Limb (tissue), 2 donors: ENCODE measurements at regions not wholly inside any gene's neighbourhood (a gene's known extent, or its start where the extent isn't known, plus 50 kb on each side); places are given as distances from the start of the nearest gene placed in this dataset.

ENCODE experiments used
- DNase-seq, 2 donors: peaks; one replicate each; pipeline ENCODE4 v3.0.0-alpha.2; 2016; ENCODE audit errors: extremely low spot score in 2 of 2

DNA sequence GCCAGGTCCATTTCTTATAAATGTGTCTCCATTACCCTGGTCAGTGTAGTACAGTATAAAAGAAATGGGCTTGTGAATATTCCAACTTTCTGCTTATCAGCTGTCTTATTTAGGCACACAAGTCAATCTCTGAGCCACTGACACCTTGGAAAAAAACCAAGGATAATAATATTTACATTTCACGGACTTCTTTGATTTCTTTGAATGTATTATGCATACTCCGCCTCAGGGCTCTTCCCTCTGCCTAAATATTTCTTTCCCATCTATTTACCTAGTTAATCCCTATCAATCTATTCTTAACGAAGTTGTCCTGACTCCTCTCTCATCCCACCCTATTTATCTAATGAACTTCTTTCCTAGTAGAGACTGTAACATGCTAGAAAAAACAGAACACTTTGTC, 253.8 kb downstream of the CRPPA start:
- no peak for DNase-seq

DNA sequence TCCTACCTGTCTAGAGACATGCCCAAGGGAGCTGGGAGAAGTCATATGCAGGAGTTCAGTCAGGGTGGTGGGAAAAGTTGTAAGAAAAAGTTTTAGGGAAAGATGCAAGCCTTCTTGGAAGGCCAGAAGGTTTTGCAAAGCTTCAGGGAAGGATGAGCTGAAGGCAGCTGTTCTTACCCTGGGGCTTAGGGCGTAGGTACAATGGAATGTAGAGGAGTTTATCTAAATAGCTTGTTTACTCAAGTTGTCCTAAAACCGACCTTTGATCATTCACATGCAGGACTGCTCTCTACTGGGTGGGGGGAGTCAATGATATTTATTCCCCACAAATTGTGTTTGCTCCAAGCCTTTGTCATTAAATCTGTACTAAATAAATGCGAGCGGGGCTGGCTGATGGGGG, 277.0 kb downstream of the CRPPA start:
- DNase-seq: no peak

DNA sequence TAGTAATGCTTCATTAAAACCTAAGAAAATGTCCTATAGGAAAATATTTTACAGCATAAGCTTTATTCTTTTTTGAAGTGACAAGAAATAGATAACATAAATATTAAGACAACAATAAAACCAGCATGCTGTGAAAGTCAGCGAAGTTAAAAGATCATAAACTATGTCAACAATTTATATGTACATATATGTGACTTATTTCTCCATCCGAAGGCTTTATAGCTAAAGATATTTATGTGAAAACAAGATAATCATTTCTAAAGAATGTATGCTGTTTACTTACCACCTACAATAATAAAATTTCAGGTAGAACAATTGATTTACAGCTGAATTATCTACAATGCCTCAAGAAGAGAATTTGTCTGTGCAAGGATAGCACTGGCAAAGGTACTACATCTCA, 283.4 kb downstream of the CRPPA start:
- DNase-seq: no peak

DNA sequence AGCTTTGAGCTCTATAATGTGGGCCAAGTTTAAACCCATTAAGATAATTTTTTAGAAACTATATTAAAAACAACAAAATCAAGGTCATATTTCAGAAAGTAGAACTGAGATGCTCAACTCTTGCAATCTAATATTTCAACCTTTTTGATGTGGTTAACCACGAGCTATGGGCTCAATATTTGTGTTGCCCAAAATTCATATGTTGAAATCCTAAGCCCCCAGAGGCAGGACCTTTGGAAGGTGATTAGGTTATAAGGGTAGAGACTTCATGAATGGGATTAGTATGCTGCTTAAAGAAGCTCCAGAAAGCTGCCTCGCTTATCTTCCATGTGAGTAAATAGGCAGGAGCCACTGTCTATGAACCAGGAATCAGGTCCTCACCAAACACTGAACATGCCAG, 284.4 kb downstream of the CRPPA start:
- no peak for DNase-seq

DNA sequence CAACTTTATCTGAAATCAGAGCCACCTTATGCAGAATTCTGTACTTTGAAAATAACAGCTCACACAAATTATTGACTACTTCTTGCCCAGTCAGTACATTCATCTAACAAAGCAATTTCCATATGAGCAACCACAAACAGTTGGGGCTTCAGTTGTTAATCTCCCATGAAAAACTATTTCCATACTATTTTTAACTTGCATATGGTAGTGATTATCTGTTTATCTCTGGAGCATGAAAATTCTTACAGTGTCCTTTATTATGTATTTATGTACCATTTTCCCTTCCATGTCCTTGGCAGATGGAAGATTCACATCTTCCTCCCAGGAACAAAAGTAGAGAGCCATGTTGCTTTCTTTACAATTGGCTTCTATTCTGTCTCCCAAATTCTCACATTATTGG, 285.7 kb downstream of the CRPPA start:
- peak in 1 of 2 donors; percentile 16 for DNase-seq

DNA sequence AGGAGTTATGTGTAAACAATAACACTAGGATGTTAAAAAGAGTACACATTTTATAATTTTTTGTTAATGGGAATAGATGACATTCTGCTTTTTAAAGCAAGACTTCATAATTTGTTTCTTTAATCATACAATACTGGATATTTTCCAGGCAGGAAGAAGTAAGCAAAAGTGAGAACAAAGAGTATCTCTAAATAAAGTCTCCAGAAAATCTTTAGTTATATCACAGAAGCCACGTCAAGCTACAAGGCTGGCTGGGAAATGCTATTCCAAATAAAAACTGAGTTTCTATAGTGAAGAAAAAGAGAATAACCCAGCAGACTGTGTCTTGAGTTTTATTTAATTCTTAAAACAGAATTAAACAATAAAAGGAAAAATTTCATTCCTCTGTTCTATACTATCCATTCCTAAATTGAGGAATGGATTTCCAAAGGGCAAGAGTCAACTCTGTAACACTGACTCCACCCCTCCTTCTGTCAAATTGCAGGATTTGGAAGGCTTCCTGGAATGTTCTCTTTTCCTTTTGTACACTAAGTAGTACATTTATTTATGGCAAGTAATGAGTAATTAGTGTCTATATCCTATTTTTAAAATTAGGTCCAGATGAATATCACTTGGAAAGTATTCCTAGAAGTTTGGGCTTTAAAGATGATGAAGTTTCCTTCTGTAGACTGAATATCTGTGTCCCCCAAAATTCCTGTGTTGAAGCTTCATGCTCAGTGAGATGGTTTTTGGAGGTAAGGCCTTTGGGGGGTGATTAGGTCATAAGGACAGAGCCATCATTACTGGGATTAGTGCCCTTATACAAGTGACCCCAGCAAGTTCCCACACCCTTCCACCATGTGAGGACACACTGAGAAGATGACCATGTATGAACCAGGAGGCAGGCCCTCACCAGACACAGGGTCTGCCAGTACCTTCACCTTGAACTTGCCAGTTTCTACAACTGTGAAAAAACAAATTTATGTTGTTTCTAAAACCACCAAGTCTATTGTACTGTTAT, 290.9 kb downstream of the CRPPA start:
- peak in 1 of 2 donors; percentile 32 for DNase-seq

DNA sequence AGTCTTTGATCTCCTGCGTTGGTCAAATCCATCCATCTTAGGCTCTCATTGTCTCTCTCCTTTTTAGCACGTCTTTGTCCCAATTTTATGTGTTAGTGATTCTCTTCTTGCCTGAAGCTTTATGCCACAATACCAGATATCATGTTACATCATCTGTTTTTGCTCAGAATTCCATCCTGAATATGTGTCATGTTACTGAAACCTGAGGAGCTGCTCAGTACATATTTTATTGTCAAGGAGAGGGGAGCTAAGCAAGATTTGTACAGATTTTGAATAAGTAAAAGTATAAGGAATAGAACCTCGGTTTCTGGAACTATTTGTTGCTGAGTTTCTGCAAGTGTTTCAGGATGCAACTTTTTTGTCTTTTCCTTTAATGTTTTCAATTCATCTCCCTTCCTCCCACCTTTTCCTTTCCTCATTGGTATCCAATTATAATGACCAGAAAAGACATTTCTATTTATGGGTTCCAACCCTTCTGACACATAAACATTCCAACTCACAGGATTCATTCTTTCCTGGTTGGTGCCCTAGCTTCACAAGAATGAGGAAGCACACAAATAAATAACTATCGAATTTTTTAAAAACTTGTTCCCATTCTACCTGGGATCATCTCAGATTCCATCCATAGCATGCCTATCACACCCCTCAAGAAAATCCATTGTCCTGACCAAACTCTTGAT, 291.8 kb downstream of the CRPPA start:
- peak in 1 of 2 donors; percentile 10 for DNase-seq

- no peak for DNase-seq
Observed at GRCh38 chr7:16123117-16123770, 298.1 kb downstream of the CRPPA start.

GRCh38 chr7:16121876-16122390, 299.4 kb downstream of the CRPPA start:
- DNase-seq: no peak

DNA sequence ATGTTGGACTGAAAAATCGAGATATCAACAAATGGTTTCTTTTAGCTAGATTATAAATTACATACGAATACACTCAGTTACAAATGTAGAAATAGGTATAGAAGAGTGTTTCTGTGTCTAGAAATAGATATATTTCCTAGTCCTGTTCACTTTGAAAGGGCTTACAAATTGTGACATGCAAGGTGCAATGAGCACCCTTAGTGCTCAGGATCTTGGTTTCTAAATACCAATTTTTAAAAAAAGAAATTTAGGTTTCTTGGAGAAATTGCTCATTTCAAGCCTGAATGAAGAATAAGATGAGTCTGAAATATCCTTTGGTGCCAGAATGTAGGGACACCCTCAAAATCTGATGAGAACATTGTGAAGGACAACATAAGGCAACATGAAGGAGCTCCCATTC, 306.0 kb downstream of the CRPPA start:
- DNase-seq: no peak

DNA sequence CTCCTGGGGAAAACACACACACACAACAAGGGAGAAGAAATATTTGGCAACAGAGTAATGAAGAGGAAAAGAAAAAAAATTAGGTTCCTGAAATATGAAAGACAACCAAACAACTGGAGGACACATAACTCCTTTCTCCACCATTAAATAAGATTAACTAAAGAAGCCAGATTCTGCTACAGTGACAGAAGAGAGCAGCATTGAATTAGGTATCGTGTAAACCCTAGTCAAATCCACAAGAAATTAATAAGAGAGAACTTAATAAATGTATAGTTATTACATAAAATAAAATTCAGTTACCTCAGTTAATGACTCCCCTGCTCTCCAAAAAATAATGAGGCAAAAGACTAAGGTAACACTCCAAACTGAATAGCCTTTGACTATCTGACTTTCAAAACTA, 306.7 kb downstream of the CRPPA start:
- no peak for DNase-seq

- DNase-seq: no peak
Observed at GRCh38 chr7:16114071-16114470, 307.3 kb downstream of the CRPPA start.

GRCh38 chr7:16113058-16113457, 308.3 kb downstream of the CRPPA start:
- no peak for DNase-seq

GRCh38 chr7:16106869-16107268, 314.5 kb downstream of the CRPPA start:
- no peak for DNase-seq

GRCh38 chr7:16106300-16106699, 315.0 kb downstream of the CRPPA start:
- DNase-seq: no peak

DNA sequence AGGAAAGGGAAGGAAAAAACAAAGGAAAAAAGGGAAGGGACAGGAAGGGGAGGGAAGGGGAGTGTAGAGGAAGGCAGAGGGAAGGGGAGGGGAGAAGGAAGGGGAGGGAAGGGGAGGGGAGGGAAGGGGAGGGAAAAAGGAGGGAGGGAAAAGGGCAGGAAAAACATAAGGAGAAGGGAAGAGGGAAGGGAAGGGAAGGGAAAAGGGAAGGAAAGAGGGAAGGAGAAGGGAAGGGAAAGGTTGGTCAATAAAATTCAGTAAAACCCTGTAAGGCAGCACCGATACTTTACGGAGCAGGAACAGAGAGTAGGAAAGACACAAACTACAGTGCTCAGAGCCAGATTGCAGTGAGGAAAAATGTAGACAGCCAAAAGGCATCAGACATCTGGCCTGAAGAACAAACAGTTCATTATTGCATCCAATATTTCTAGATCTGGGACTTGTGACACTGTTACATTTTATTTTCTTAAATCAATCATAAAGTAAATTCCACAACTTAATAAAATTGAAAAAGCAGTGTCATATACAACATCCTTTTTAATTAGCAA, 322.0 kb downstream of the CRPPA start:
- no peak for DNase-seq

GRCh38 chr7:16098585-16099179, 322.7 kb downstream of the CRPPA start:
- no peak for DNase-seq

GRCh38 chr7:16098058-16098457, 323.3 kb downstream of the CRPPA start:
- no peak for DNase-seq

DNA sequence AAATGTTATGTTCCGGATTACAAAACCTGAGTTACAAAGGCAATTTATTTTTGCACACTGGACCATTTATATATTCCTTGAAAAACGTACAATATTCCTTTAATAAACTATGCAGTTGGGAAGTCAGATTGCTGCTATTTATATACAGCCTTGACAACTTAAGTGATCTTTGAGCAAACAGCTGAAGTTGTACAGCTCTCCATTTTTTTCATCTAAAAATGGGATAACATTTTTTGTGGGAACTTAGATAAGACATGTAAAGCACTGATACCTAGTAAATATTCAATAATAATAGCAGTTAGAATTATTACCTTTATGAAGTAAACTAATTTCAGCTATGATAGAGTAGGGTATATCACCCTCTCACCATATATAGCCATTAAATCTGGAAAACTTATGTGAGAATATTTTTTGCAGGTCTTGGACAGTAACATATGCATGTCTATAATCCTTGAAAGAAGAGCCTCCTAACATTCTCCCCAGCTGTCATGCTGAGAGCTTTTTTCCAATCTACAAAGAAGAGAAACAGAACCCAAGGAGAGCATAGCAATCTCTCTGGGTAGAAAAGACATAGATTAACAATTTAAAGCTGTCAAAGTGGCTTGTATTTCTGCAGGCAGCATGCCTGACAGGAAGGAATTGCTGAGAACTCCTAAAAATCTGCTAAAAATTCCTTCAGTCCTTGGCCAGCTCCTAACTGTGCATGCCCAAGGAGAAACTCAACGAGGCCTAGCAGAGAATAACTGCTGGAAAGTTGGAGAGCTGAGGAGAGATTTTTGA, 326.0 kb downstream of the CRPPA start:
- DNase-seq: peak in 1 of 2 donors; percentile 40

GRCh38 chr7:16094651-16095050, 326.7 kb downstream of the CRPPA start:
- no peak for DNase-seq
